DMS79 (cell line): ENCODE measurements at regions not wholly inside any gene's neighbourhood (a gene's known extent, or its start where the extent isn't known, plus 50 kb on each side); places are given as distances from the start of the nearest gene placed in this dataset.
"Not testable (repeated sequence)": the region's sequence is repeated elsewhere in the genome, so short reads cannot be mapped to it uniquely, and the experiment has no call there.

Source experiments
- DNase-seq: peaks from one replicate; lab custom pipeline; 2025; lab: John Stamatoyannopoulos, UW

DNA sequence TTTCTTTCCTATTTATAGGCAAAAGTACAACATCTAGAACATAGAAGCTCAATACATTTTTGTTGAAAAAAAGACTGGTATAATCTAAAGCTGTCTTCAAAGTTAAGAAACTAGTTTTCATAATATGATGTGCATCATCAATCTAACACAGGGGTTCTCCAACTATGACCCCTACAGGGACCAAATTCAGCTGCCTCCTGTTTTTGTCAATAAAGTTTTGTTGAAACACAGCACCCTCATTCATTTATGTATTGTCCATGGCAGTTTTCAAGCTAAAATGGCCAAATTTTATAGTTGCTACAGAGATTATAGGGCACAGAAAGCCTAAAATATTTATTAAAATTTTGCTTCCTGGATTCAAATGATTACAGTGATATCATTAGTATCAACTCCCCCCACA lies 452.9 kb downstream of the CCER1 start:
- no peak for DNase-seq

DNA sequence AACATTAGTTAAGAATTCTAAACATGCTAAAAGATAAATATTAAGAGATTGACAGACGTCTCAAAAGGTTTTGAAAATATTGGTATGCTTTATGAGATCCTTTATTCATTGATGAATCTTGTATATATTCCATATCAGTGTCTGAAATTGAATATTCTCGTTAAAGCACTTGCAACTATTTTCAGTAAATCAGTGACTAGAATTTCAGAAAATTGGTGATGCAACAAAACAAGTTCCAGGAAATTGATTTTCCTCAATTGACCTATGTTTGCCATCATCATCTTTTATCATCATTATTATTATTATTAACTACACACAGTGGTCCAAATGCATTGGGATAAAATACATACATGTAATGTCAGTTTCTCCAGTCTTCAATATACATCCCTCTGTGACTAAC lies 453.6 kb downstream of the CCER1 start:
- no peak for DNase-seq

DNA sequence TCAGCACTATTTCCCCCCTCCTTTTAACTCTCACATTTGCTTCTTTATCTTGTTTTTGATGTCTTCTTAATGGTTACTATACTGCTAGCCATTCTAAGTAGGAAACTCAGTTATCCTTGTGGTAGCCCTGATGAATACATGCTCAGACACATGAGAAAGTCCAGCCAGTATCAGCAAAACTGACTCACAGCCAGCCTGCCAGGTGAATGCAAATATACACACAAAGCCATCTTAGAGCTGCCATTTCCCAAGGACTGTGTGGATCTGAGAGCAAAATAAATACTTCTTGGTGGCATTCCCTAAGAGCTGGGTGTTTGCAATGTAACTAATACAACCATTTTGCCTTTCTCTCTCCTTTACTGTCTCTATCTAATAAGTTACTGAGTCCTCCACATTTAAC lies 455.2 kb downstream of the CCER1 start:
- DNase-seq: no peak

DNA sequence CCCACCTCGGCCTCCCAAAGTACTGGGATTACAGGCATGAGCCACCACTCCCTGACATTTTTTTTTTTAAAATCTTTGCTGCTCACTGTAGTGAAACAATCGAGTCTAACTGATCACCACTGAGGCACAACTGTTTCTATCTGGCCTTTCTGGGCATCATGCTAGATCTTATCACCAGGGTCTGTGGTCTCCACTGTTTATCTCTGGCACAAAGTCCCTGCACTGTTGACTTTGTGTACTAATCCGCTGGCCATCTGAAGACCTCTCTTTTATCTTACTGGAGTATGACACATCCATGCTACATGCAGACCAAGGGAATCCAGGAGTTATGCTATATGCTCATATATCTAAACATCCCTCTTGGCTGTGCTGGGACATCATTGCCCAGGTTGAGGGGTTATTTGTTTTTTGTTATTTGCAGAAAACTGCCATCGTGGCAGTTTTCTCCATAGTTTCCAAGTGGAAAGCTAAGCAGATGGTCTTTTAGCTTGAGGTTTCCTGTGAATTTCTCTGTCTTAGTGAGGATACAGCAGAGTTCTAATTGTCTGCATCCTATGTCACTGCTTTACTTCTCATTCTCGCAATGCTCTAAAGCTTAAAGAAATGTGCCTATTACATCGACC lies 456.9 kb downstream of the CCER1 start:
- no peak for DNase-seq

DNA sequence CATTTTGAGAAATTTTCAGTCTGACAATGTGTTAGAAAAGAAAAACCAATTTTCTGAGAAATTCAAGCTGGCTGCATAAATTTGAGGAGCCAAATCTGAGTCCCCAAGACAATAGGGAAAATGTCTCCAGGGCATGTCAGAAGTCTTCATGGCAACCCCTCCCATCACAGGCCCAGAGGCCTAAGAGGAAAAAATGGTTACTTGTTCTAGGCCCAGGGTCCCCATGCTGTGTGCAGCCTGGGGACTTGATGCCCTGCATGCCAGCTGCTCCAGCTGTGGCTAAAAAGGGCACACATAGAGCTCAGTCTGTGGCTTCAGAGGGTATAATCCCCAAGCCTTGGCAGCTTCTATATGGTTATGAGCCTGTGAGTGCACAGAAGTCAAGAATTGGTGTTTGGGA lies 464.6 kb downstream of the CCER1 start:
- DNase-seq: no peak

DNA sequence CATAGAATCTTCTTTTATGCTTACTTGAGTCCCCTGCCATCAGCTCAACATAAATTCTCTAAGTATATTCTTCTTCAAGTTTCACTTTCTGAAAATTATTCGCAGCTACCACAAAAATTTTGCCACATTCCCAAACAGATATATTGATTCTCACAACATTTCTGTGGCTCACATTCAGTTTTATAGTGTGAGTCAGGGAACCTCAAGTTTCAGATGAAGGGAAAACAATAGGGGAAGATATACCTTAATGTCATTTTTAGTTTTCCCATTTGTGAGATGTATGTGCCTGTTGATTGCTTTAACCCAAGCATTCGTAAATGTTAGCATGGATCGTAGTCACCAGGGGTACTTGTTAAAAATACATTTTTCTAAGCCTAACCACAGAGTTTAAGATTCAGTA lies 465.8 kb downstream of the CCER1 start:
- DNase-seq: no peak

DNA sequence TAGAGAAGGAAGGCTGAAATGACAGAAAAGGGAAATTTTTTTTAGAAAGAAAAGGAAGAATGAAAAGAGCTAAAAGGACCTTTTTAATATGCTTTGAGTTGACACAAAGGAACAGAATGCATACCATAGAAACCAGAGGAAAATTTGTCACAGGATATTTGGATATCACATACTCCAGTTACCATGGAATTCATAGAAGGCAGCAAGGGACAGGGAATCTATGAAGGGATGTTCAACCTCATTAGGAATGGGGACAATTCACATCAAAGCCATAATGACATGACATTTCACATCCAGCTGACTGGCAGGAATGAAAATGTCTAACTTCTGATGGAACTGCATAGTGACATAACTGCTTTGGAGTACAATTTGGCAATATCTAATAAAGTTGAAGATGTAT lies 469.4 kb downstream of the CCER1 start:
- no peak for DNase-seq

DNA sequence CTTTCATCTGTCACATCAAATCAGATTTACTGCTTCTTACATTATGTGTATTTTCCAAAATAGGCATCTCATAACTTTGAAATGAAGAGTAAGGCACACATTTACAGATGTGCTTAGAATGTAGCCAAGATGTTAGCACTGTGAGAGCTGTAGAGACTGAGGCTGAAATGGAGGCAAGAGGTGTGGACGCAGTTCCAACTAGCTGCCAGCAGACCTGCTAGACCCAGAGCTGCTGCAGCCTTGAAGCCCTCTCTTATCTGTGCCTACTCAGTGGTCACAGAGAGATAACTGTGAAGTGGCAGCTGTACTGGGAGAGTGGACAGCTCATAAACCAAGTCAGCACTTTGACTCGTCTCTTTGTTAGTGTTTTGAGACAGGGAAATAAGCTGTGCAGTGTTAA lies 470.9 kb downstream of the CCER1 start:
- DNase-seq: no peak

DNA sequence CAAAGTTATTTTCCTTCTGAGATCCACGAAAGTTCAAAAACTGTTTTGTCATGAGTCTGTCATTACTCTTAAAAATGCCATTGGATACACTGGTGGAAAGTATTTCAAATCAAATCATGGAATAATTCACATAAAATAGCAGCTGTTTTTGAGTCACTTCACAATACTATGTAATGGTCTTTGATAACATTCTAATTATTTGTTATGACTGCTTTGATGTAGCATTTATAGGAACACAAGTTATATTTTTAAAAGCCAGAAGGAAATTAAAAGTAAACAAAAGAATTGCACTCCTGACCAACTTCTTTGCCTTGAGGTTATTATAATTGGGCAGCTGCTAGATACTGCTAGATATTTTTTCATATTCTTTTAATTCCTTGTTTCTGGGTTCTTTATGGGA lies 473.2 kb downstream of the CCER1 start:
- no peak for DNase-seq

DNA sequence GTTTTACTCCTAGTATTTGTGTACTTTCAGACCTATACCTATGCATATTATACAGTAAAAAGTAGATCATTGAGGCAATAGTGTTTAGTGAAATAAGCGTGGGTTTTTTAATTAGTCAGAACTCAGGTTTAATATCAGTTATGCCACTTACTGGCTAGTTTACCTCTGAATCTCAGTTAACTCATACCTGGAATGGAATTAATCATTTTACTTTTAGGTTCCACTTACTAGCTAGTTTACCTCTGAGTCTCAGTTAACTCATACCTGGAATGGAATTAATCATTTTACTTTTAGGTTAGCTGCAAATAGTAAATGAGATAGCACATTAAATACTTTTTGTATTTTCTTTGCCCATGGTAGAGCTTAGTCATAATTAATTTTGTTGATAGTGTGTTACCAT lies 475.7 kb downstream of the CCER1 start:
- DNase-seq: no peak

DNA sequence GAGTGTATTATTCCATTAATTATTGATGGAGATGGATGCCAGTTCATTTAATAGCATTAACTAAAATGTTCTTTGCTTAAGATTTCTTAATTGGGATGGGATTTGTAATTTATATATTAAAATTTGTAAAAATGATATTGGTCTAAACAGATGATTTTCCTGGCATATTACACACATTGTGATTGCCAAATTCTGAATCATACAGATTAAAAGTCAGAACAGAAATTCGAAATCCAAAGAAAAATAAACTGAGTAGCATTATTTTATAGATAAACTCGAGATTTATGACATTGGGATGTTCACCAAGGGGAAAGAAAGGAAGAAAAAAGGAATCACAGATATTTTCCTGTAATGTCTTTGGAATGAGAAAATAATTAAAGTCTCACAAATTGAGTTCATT lies 481.1 kb downstream of the CCER1 start:
- no peak for DNase-seq

DNA sequence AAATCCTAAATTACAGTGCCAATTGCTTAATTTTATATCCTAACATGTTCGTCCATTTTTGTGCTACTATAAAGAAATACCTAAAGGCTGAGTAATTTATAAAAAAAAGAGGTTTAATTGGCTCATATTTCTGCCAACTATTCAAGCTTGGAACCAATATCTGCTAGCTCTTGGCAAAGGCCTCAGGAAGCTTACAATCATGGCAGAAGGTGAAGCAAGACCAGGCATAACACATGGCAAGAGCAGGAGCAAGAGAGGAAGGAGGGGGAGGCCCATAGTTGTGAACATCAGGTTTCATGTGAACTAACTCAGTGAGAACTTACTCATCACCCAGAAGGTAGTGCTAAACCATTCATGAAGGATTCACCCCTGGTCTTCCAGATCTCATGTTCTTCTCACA lies 494.3 kb downstream of the CCER1 start:
- no peak for DNase-seq

DNA sequence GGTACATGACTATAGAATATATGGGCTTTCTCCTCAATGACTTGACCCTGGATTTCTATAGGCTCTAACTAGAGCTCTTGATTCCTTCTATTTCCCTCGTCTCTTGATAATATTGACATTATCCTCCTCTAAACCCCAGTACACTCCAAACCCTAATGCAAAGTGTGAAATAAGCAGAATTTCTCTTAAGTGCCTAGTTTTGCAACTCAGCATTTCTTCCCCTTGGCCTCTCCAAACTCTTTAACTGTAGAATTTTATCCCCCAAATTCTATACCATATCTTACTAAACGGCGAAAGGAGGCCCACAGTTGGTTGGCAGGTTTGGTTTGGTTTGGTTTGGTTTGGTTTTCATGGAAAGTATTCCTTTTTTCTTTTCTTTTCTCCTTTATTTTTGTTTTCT lies 498.7 kb downstream of the CCER1 start:
- no peak for DNase-seq

DNA sequence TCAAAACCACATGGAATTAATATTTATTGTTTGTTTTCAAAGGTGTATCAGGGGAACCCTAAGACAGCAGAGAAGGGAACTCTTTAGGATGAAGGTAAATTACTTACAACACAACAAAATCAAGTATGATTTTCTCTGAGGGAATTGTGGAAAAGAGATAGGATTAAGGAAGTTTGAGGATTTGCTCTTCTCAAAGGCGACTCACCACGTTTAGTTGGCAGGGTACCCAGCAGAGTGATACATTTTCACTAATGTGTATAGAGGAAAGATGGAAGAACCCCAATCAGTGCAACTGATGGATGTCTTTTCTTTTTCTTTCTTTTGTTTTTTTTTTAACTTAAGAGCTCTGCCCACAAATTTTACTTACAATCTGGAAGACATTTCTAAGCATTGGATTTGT lies 499.2 kb downstream of the CCER1 start:
- DNase-seq: no peak

DNA sequence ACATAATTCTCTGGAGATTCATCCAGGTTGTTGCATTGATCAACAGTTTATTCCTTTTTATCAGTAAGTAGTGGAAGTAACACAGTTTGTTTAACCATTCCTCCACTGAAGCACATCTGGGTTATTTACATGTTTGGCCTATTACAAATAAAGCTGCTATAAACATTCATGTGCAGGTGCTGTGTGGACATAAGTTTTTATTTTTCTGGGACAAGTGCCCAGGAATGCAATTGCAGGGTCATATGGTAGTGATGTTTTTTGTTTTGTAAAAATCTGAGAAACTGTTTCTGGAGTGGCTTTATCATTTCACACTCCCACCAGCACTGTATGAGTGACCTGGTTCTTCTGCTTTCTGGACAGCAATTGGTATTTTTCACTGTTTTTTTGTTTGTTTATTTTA lies 505.4 kb downstream of the CCER1 start:
- no peak for DNase-seq

DNA sequence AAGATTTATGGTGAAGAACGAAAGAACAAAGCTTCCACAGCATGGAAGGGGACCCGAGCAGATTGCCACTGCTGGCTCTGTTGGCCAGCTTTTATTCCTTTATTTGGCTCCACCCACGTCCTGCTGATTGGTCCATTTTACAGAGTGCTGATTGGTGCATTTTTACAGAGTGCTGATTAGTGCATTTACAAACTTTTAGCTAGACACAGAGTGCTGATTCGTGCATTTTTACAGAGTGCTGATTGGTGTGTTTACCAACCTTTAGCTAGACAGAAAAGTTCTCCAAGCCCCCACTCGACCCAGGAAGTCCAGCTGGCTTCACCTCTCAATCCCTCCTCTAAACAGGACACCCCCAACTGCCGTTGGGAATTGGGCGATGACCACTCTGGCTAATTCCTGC lies 511.5 kb downstream of the CCER1 start:
- DNase-seq: not testable (repeated sequence)

DNA sequence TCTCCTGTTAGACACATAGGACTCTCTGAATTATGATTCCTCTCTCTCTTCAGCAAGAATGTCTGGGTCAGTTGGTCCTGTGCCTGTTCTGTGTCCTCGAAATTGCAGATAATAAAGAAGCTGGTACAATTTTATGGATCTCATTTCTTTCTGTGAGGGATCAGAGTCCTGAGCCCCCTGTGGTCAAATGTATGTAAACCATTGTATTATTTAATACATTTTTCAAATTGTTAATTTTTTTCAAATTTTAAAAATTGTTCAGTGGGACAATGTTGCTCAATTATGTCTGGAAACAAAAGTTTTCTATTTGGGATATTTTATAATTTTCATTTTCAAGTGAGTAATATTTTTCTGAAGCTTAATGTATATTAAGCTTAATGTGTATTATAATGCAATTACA lies 513.5 kb downstream of the CCER1 start:
- DNase-seq: no peak

DNA sequence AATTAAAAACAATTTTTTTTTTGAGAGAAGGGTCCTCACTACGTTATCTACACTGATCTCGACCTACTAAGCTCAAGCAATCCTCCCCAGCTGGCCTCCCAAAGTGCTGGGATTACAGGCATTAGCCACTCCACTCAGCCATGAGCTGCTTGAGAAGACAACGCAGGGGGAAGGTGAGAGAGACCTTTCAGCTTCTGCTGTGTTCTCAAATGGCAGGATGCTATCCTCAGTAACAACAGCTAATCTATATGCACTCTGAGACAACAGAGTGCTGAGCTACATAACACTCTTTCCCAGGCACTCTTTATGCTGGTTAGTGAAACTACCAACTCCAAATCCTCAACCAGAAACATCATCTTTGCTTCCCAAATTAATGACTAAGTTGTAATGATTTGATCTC lies 526.1 kb downstream of the CCER1 start:
- no peak for DNase-seq

DNA sequence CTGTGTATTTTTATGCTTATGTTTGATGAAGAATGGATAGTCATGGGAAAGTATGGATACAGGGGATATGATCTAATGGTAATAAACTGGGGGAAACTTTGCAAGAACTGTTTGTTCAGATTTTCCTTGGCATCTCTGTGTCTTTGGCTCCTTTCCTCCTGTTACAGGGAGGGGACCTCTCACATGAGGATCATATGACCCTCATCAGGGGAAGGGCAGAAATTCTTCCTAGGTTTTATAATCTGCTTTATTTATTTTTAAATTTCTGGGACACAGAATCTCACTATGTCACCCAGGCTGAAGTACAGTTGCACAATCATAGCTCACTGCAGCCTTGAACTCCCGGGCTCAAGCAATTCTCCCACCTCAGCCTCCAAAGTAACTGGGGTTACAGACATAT lies 526.5 kb downstream of the CCER1 start:
- DNase-seq: no peak

DNA sequence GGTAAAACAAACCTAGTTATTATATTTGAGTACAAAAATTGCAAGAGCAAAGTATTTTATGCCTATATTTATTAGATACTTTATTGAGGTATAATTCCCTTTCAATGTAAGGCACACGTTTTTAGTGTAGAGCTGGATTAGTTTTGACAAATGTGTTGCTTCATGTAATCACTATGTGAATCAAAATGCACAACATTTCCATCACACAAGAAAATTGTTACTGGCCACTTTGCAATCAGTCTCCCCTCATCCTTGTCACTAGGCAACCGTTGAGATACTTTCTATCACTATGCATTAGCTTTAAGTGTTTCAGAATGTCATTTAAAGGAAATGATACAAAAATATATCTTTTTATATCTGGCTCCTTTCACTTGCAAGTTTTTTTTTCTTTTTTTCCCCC lies 531.0 kb downstream of the CCER1 start:
- DNase-seq: no peak

DNA sequence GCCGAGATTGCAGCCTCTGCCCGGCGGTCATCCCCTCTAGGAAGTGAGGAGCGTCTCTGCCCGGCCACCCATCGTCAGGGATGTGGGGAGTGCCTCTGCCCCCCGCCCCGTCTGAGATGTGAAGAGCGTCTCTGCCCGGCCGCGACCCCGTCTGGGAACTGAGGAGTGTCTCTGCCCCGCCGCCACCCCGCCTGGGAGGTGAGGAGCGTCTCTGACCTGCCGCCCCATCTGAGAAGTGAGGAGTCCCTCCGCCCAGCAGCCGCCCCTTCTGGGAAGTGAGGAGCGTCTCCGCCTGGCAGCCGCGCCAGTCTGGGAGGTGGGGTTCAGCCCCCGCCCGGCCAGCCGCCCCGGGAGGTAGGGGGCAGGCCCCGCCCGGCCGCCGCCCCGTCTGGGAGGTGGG lies 544.0 kb downstream of the CCER1 start:
- no peak for DNase-seq

DNA sequence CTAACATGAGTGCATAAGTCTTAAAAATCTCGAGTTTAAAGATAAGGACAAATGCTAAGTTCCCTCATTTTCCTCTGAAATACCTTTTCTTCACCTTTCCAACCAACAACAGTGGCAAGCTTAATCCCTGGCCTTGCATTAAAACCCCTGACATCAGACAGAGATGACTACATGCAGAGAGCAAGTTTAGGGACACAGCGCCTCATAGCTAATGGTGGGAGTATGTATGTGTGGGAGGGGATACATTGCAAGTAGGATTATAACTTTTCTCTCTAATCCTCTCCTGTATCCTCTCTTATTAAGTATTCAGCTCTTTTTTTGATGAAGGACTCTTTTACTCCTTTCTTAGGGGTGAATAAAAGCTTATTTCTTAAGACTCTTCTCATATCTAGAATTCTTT lies 547.1 kb downstream of the CCER1 start:
- no peak for DNase-seq

DNA sequence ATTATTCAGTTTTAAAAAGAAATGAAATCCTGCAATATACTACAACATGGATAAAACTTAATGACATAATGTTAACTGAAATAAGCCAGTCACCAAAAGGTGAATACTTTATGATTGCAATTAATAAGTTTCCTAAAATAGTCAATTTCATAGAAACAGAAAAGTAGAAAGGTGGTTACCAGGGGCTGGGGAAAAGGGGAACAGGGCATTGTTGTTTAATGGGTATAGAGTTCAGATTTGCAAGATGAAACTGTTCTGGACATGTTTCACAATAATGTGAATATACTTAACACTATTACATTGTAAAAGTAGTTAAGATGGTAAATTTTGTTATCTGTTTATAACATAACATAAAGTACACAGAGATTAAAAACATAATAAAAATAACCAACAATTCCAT lies 550.9 kb downstream of the CCER1 start:
- DNase-seq: no peak

DNA sequence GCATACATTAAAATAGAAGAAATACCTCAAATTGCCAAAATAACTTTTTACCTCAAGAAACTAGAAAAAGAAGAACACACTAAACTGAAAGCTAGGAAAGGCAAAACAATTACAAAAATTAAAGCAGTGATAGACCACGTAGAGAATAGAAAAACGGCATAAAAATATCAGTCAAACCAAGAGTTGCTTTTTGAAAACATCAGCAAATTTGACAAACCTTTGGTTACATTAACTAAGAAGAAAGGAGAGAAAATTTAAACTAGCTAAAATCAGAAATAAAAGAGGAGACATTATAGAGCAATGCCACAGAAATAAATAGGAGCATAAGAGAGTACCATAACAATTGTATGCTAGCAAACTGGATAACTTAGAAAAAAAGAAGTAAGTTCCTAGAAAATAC lies 553.8 kb downstream of the CCER1 start:
- DNase-seq: no peak

DNA sequence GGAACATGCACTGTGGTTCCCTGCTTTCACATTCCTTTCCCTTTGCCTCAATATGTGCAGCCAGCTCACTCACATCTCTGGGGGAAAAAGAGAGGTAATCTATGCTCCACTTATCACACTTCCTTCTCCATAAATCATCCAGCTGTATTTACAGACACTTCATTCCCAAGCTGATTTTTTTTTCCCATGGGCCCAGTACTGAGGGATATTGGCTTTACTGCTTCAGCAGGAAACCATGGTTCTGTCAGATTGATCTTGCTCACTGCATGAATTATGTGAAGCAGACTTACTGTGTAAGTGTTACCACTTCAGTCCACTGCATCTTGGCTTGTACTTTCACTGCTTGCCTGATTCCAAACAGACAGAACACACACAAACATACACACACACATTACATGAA lies 555.6 kb downstream of the CCER1 start:
- no peak for DNase-seq
